ENCODE measurements at regions not wholly inside any gene's neighbourhood (a gene's known extent, or its start where the extent isn't known, plus 50 kb on each side); places are given as distances from the start of the nearest gene placed in this dataset.
A peak's percentile ranks its signal among the peaks of the same experiment; 100 is the strongest.
"Not testable (repeated sequence)": the region's sequence is repeated elsewhere in the genome, so short reads cannot be mapped to it uniquely, and the experiment has no call there.

DNA sequence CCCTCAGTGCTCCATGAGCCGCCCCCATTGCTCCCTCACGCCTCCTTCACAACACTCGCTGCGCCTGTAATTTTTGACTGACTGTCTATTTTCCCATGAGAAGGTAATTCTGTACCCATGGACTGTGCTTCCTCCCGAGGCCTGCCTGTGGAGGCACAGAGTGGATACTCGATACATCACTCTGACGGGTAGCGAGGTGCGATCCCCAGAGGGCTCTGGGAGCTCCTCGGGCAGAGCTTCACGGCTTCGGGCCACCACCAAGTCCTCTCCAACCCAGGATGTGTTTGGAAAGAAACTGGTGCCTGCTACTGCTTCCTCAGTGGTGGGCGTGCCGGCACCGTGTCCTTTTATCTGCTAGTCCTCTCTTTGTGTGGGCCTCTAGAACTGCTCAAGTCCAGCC lies 108.6 kb upstream of the DLG1 start:
- no peak for DNase-seq (ENCODE audit: low read depth in 2 of 2)

DNA sequence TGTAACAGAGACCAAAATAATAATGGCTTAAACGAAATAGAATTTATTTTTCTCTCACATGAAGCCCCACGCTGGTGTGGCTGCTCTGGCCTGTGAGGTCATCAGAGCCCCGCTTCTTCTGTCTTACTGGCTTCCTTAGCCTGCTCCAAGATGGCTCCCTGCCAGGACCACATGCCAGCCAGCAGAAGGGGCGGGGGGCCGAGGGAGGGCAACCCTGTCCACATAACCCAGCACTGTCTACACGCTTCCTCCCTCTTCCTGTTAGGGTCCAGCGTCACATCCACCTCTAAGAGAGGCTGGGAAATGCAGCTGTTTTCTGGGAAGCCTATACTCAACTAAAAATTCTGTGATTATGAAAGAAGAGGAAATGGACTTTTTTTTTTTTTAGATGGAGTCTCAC lies 107.9 kb upstream of the DLG1 start:
- DNase-seq (ENCODE audit: low read depth in 2 of 2) = no peak

DNA sequence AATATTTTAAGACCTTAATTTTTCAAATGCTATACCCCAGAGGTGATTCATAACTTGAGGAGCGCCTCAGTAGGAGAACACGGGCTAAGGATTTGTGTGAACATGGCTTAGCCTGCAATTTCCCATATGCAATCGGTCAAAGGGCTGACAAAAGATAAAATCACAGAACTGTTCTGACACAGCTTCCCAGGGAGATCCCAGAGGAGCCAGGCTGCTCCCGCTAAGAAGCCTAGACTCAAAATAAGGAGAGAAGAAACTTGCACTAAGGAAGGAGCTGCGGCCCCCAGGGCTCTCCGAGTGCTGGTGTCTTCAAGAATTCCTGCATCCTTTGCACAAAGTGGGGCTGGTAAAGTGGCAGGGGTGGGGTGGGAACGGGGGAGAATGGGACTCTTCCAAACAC lies 106.3 kb upstream of the DLG1 start:
- DNase-seq (ENCODE audit: low read depth in 2 of 2) = no peak

DNA sequence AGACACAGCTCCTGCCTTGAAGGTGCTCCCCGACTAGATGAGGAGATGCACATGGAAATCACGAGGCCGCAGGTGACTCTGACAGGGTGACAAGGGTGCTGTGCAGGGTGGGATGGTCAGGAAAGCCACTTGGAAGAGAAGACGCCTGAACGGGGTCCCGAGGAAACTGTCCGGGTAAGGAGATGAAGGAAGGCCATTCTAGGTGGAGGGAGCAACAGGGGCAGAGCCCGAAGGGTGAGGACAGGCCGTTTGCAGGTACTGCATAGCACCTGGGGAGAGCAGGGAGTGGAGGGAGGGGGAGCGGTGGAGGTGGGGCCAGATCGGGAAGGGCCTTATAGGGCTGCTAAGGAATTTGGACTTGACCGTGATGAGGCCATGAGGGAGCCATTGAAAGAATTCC lies 105.6 kb upstream of the DLG1 start:
- DNase-seq (ENCODE audit: low read depth in 2 of 2) = no peak

DNA sequence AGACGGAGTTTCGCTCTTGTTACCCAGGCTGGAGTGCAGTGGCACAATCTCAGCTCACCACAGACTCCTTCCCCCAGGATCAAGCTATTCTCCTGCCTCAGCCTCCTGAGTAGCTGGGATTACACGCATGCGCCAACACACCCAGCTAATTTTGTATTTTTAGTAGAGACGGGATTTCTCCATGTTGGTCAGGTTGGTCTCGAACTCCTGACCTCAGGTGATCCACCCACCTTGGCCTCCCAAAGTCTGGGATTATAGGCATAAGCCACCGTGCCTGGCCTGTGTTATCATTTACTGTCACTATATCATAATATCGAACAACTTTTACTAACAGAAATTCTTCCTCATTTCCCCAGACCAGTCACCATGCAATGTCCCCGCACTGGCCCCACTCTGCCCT lies 104.0 kb upstream of the DLG1 start:
- not testable (repeated sequence) for DNase-seq (ENCODE audit: low read depth in 2 of 2)

DNA sequence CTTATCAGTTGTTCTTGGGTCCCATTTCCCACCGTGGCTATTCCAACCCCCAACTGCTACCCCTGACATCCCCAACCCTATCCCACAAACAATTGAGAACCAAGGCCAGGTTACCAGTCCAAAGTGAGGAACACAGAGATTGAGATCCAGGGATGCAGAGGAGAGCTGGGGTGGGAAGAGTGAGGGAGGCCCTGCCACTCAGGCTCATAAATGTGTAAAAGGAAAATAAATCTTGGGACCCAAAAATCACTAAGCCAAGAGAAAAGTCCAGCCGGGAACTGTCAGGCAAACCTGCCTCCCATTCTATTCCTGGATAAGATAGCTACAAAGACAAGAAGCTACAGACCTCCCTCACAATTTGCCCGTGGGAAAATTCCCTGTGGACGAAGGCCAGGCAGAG lies 101.1 kb upstream of the DLG1 start:
- no peak for DNase-seq (ENCODE audit: low read depth in 2 of 2)

DNA sequence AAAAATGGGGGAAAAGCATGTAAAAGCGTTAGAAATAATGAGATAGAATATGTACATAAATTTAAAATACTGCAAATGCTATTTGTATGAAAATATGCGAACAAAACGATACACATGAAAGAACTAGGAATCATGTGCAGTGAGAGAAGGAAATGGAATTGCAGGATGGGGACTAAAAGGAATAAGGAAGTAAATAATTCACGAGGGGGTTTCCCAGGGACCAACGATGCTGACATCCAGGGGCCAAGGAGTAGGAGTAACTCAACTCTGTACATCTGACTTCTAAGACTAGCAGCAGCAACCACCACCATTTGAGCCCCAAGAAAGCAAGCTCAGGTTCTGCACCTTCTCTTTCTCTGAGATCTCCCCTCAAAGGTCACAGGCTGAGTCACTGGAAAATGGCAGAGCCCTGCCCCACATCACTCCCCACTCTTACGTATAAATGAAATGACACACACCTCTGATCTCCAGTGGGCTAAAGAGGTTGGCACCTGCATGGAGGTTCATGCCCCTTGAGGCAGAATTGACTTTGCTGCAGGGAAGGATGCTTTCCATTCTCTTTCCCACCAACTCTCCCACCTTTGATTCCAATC lies 100.0 kb upstream of the DLG1 start:
- no peak for DNase-seq (ENCODE audit: low read depth in 2 of 2)

DNA sequence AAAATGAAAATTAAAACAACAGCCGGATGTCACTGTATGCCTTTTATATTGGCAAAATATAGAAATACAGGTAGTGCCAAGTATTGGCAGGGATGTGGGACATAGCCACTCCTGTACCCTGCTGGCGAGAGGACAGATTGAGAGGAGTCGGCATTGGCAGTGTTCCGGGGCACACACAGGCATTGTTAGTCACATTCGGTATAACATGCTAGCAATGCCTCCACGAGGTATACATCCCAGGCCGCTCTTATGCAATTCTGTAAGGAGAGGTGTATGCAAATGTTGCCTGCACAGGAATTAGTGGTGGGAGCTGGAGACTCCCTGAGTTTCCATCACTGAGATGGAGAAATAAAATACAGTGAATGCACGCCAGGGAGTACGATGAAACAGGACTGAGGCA lies 99.4 kb upstream of the DLG1 start:
- no peak for DNase-seq (ENCODE audit: low read depth in 2 of 2)

DNA sequence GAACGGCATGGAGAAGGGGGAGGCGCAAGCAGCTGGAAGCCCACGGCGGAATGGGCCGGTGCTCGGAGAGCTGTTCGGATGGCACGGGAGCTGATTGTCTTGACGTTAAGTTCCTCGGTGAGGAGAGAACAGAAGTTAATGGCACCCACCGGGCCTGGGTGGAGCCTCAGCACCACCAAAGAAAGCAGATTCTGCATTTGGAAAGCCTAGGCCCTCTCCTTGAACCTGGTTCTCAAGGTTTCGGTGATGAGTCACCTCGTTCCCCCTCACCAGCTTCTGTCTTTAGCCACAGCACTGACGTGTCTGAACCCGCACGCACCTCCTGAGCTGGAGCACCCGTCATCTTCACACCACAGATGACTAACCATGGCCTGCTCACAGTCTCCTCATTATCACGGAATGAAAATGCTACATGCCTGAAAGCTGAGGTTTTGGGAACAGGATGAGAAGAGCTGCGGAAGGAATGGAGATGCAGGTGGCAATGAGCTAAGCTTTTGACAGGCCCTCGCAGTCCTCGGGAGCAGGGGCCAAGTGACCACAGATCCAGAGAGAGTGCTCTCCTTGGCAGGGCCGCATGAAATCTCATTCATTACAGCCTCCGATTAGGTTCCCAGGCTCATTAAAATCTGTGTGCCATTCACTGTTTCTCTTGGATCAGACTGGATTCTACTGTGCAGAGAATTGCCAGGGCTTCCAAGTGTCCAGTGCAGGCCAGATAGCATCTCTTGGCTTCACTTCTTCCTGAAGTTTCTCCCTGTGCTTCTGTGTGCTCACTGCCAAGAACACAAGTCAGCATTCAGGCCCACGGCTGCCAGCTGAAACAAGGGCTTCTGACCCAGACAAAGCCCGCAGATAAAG lies 96.3 kb upstream of the DLG1 start:
- peak; percentile 96 to 97 for DNase-seq (ENCODE audit: low read depth in 2 of 2)

DNA sequence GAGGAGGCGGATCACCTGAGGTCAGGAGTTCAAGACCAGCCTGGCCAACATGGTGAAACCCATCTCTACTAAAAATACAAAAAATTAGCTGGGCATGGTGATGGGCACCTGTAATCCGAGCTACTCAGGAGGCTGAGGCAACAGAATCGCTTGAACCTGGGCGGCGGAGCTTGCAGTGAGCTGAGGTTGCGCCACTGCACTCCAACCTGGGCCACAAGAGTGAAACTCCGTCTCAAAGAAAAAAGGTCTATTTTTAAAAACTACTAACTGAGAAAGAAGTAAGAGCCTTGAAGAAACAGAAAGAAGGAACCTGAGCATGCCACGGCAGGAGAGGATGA lies 95.7 kb upstream of the DLG1 start:
- not testable (repeated sequence) for DNase-seq (ENCODE audit: low read depth in 2 of 2)

DNA sequence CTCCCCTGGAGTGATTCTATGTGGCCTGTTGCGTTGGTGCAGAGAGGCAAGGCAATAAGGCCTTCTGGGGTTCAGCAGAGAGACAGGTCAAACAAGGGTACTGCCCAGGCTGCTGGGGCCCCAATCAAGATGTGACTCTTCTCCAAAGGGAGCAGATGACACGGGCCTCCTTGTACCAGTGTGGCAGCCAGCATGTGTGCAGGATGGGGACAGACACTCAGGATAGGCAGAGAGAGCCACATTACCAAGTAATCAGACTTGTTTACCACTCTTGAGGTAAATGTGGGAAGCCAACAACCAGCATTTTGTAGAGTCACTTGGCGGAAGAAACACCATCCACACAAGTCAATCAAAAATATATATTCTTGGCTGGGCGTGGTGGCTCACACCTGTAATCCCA lies 95.3 kb upstream of the DLG1 start:
- no peak for DNase-seq (ENCODE audit: low read depth in 2 of 2)

DNA sequence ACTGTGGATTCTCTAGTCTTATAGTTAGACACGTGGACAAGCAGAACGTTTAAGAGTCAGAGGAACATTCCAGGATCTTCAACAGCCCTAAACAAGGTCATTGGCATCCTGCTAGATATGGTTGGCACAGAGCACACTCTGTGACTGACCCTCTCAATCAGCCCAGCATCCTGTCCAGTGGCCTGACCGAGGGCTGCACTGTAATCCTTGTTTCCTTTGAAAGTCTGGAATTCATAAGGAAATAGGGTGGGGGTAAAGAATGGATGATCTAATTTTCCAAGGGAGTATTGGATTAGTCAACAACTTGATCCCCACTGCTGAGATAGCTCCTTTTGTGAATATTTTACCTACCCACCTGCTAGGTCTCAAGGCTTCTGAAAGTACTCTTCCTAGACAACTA lies 94.5 kb upstream of the DLG1 start:
- DNase-seq (ENCODE audit: low read depth in 2 of 2) = no peak

DNA sequence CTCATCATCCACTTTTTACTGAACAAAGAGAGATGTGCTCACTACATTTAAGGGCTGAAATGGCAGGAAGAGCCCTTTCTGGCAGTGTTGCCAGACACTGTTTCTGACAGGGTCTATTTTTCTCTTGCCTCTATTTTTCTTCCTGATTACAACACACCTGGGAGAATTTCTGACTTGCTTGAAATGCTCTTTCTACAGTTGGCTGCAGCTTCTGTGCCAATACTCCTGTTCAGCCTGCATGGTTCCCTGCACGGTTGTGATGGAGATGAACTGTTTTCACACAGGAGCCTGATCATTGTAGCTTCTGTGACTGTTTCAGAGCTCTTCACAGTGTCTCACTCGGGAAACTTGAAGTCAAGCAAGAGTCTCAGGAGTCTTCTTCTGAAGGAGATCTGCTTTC lies 83.0 kb upstream of the DLG1 start:
- no peak for DNase-seq (ENCODE audit: low read depth in 2 of 2)

DNA sequence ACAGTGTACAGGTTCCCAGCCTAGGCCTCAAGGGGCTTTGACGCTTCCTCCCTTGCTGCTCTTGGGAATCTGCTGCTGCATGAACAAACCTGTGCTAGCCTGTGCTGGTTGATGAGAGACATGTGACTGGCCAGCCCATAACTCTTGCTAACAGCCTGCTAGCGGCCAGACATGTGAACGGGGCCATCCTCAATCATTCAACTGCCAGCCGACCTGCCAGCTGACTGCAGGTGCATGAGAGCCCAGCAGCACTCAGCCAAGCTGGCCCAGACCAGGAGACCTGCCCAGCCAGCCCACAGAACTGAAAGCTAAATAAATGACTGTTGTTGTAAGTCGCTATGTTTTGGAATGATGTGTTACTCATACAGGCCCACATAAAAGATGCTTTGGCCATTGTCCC lies 82.4 kb upstream of the DLG1 start:
- DNase-seq (ENCODE audit: low read depth in 2 of 2) = no peak

DNA sequence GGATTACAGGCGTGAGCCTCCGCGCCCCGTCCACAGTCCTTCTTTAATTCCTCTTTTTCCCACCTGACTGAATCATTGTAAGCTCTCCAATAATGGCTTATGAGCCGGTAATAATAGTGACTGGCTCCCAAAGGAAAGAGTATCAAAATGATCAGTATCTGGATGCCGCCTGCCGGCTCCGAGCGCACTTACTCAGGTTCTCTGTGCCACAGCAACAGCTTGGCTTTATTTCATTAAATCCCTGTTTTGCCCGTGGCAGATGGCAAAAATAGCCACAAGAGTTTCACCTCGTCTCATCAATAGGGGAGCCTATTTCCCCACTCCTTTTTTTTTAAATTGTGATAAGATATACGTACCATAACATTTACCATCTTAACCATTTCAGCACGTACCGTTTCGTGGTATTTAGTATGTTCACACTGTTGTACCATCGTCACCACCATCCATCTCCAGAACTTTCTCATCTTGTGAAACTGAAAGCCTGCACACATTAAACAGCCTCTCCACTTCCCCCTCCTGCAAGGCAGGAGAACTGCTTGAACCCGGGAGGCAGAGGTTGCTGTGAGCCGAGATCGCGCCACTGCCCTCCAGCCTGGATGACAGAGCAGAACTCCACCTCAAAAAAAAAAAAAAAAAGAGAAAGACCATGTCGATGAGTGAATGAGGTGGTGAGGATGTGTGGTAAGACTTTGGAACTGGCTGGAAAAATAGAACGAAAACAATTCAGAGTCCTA lies 80.7 kb upstream of the DLG1 start:
- no peak for DNase-seq (ENCODE audit: low read depth in 2 of 2)

DNA sequence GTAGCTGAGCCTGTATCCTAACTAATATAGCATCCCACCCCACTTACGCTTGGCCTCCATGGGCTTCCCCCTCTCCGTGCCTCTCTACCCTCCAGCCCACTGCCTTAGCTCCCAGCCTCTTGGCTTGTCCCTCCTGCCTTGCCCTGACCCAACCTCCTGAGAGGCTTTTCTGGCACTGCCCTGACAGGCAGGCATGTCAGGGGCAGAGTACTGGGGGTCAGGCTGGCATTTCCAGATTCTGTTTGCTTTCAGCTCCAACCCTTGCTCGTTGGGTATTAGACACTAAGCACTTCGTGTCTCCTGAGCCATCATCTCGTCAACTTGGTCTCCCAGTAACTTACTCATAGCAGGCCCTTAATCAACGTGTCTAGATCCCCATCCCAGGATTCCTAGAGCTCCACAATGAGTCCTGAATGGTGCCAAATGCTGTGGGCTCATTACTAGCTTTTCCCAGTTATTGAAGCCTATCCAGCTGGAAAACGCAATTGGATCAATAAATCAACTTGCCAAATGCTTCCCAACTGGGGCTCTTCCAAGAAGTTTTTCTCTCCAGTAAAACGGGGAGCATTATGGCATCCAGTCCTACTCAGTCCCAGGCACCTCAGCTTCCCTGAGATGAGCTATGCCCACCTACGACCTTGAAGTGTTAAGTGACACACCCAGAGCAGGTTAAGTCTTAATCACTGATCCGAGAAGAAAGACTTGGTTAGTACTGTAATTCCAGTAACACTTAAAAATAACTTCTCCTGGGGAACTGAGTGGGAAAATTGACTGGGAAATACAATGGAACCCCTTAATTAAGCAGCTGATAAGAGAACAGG lies 78.5 kb upstream of the DLG1 start:
- no peak for DNase-seq (ENCODE audit: low read depth in 2 of 2)

DNA sequence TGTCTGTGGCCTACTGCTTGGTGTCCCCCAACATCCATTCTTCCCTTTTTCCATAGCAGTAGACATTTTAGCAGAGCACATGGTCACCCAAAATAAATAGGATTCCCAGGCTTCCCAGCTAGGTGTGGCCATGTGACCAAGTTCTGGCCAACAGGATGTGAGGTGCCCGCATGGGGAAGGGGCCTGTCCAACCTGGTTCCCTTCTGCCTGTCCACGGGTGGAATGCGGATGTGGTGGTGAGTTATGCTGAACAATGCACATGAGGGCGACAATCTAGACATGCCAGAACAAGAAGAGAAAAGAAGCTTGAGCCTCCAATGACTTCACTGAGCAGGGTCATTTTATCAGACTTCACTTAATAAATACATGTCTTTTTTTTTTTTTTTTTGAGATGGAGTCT lies 77.6 kb upstream of the DLG1 start:
- DNase-seq (ENCODE audit: low read depth in 2 of 2) = no peak

DNA sequence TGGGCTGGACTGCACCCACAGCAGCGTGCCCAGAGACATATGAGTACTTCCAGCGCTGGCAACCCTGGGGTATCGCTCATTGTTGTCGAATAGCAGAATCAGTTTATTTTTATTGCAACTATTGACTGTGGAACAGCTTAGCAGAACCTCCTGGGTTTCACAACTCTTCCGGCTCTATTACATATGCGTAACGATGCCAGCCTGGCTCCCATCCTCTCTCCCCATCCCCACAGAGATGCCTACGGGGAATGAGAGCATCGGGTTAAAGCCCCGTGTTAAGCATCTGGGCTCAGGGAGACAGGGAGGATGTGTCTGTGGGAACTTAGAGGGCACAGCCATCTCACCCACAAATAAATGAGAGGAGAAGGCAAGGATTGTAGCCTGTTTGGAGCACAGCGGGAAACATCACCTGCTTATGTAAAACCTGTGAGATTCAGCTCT lies 76.6 kb upstream of the DLG1 start:
- DNase-seq (ENCODE audit: low read depth in 2 of 2) = no peak

DNA sequence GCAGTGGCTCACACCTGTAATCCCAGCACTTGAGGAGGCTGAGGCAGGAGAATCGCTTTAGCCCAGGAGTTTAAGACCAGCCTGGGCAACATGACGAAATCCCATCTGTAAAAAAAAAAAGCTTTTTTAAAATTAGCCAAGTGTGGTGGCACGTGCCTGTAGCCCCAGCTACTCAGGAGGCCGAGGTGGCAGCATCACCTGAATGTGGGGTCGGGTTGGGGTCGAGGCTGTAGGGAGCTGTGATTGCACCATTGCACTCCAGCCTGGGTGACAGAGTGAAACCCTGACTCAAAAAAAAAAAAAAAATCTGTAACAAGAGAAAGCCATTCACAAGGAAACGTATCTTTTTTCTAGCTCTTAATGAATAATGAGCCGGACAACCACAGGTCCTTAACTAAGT lies 74.7 kb upstream of the DLG1 start:
- no peak for DNase-seq (ENCODE audit: low read depth in 2 of 2)

DNA sequence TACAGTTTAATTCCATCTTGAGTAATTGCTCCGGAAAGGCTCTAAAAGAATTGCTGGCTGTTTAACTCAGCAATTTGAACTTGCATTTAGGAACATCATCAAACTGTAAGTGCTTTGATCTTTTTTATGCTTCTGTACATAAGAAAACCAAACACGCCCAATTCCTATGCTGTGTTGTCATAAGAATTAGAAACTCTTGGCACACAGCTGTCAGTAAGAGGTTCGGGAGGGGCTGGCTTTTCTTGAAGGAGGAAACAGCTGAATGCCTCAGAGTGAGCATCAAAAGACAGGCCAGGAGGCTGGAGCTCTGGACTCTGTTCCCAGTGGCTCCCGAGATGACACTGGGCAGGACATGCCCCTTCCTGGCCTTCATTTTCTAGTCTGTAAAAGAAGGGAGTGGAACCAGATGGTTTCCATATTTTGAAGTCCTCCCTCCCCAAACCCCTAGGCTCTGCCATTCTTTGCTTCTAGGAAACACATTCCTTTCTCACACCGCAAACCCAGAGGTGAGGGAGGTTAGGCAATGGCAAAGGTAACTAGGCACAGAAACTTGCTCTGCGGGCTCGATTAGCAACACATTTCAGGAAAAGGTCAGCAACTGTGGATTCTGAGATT lies 73.7 kb upstream of the DLG1 start:
- peak; percentile 71 to 77 for DNase-seq (ENCODE audit: low read depth in 2 of 2)

DNA sequence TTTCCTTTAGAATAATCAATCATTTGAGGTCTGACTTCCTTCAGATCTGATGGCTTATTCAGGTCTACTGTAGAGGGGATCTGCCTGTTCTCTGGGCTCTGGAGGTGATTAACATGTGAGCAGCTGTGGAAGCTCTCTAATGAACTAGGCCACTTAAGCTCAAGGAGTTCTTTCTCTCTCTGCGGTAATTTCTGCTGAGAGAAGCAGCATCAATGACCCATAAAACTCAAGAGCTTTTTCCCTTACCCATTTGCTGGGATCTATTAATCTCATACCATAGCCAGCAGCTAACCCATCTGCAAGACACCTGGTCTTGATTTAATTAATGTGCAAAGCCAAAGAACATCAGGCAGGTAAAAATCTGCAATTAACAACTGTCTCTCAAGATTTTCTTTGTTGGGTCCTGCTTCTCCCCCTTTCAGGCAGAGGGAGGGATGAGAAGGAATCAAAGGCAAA lies 73.2 kb upstream of the DLG1 start:
- no peak for DNase-seq (ENCODE audit: low read depth in 2 of 2)

DNA sequence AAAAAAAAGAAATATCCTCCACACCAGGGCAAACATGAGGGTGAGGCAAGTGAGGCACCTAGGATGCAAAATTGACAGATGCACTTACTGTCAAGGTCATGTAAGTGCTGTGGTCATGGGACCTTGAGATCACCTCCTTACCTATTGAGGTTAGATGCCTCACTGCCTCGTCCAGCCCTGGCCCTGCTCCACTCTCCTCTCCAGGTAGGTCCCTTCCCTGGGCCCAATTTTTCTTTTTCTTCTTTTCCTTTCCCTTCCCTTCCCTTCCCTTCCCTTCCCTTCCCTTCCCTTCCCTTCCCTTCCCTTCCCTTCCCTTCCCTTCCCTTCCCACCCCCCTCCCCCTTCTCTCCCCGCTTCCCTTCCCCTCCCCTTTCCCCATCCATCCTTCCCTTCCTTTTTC lies 71.1 kb upstream of the DLG1 start:
- no peak for DNase-seq (ENCODE audit: low read depth in 2 of 2)
